GM12872 (cell line): ENCODE measurements at regions not wholly inside any gene's neighbourhood (a gene's known extent, or its start where the extent isn't known, plus 50 kb on each side); places are given as distances from the start of the nearest gene placed in this dataset.

ENCODE experiments used
- CTCF ChIP-seq: IDR thresholded peaks from 3 replicates; pipeline ENCODE4 v1.5.1; 2011; ENCODE audit warnings: low read depth, mild to moderate bottlenecking, low read length, moderate library complexity; ENCODE audit not compliant: insufficient read depth

DNA sequence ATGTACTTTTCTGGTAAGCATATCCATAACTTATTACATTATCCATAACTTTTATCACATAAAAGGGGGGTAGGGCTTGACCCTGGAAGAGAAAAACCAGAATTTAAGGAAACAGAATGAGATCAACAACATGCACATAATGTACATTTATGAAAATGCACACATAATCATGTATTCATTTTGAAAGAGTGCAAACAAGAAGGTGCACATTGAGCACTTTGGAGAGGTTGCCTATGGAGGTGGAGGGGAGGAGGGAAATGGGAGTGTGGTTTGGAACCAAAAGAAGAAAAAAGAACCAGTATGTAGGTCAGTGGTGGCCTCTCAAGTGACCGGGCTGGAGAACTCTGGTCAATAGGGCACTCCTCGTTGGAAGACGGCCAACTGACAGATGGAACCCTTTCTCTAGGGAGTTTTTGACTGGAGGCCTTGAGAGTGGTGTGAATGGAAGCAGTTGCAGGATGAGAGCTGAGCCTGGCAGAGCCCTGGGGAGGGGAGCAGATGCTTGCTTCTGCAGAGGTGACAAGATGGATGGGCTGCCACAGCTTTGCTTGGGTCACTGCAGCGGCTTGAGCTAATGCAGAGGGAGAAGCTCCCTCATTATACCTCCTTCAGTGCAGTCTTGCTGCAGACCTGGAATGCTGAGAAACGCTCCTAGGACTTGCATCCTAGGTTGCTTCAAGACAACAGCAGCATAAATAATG, 192.7 kb downstream of the SEC23IP start:
- TF ChIP-seq CTCF, result no peak

- no peak for TF ChIP-seq CTCF
Measured at GRCh38 chr10:120086066-120086465, 193.5 kb downstream of the SEC23IP start.

GRCh38 chr10:120087109-120087508, 194.6 kb downstream of the SEC23IP start:
- TF ChIP-seq CTCF, result no peak

- no peak for TF ChIP-seq CTCF
Measured at GRCh38 chr10:120095875-120096274, 203.3 kb downstream of the SEC23IP start.

DNA sequence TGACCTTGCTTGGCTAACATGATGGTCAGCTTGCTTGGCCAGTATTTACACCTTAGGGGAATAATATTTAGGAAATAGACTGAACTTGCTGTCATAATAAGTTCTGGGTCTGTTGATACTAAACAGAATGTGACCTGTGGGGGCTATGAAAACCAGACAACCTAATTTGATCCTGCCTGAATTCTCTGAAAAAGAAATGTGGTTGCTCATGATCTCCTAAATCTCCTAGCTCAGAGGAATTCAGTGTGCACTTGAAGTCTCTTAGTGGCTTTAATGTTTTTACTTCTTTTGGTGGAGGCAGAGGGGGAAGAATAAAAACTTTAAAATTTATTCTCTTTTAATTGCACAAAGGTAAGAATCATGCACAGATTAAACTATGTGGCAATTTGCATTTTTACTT, 205.2 kb downstream of the SEC23IP start:
- TF ChIP-seq CTCF, result no peak

- TF ChIP-seq CTCF, result no peak
Measured at GRCh38 chr10:120098232-120098930, 205.9 kb downstream of the SEC23IP start.

GRCh38 chr10:120103738-120104560, 211.4 kb downstream of the SEC23IP start:
- TF ChIP-seq CTCF, result no peak
